ENCODE measurements at regions not wholly inside any gene's neighbourhood (a gene's known extent, or its start where the extent isn't known, plus 50 kb on each side); places are given as distances from the start of the nearest gene placed in this dataset.

DNA sequence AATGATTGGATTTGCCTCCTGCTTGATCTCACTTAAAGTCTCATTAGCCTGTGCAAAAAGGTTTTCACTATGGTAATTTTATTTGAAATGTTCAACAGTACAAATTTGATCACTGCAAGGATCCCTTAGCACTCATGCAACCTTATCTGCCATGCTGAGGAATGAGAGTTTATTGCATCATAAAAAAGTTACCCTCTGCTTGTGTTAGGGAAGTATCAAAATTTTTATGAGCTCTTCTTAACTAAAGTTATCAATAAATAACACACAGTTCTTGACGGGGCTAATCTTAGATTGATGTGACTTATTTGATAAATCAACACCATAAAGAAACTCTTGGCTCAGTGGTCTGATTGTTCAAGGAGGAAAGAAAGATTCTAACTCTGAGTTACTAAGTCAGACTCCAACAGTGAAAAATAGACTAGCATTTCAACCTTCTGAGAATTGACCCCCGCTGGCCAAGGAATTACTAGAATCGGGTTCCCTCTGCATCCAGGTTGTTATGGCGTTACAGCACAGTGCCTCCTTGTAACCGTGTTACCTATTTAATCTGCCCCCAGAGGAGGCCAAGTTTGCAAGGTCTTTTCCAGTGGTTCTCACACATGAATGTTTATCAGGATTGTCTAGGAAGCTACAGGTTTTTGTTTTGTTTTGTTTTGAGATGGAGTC is 259.7 kb downstream of the CDCA7 start:
- no peak for TF ChIP-seq CTCF (IDR thresholded peaks at IDR 0.05)
- TF ChIP-seq POLR2A (IDR thresholded peaks at IDR 0.05) = no peak

Measured in prostate gland (tissue), 2 donors.